ENCODE measurements at regions not wholly inside any gene's neighbourhood (a gene's known extent, or its start where the extent isn't known, plus 50 kb on each side); places are given as distances from the start of the nearest gene placed in this dataset.

DNA sequence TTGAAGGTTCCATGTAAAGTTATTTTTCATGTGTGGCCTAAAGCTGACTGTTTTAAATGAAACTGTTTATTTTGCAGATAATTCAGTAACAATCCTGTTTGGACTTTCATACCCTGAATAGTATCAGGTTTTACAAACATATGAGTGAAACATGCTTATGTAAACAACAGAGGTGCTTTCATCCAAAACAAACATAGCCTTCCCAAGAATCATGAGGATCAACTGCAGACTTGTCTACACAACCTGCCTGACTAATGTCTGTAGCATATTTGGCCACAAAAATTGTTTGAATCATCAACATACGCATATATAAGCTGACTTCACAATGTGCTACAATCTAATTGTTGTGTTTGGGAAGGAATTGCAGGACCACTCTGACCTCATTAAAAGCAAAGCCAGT is 190.4 kb downstream of the DIPK2A start:
- Mint-ChIP-seq H3K9me3 (ENCODE audit: unreplicated experiment) (peaks cover 10% of the 10 kb centered on the region), H3K27ac (ENCODE audit: low read depth, unreplicated experiment) (no peak overlapping the region), H3K4me3 (ENCODE audit: unreplicated experiment) (no peak overlapping the region), H3K36me3 (ENCODE audit: insufficient read depth, unreplicated experiment) (no peaks in the 10 kb centered on the region), H3K27me3 (ENCODE audit: insufficient read depth, unreplicated experiment) (no peaks in the 10 kb centered on the region), H3K4me1 (ENCODE audit: insufficient read depth, unreplicated experiment) (no peaks in the 10 kb centered on the region)
- TF ChIP-seq, protein P1, sequence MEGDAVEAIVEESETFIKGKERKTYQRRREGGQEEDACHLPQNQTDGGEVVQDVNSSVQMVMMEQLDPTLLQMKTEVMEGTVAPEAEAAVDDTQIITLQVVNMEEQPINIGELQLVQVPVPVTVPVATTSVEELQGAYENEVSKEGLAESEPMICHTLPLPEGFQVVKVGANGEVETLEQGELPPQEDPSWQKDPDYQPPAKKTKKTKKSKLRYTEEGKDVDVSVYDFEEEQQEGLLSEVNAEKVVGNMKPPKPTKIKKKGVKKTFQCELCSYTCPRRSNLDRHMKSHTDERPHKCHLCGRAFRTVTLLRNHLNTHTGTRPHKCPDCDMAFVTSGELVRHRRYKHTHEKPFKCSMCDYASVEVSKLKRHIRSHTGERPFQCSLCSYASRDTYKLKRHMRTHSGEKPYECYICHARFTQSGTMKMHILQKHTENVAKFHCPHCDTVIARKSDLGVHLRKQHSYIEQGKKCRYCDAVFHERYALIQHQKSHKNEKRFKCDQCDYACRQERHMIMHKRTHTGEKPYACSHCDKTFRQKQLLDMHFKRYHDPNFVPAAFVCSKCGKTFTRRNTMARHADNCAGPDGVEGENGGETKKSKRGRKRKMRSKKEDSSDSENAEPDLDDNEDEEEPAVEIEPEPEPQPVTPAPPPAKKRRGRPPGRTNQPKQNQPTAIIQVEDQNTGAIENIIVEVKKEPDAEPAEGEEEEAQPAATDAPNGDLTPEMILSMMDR (IDR thresholded peaks at IDR 0.05; ENCODE audit: unreplicated experiment) = no peak
- ChIA-PET CTCF (interaction anchor here (0.6 to 1.3 kb wide), 3 partner anchors 25 to 235 kb away, joined by 3 read pairs; no protein-coding TSS in a partner anchor), POLR2A (interaction anchor here (1.0 kb wide), 1 partner anchor 10 kb away, joined by 3 read pairs; no protein-coding TSS in a partner anchor)
- intact Hi-C loops (cut with micrococcal nuclease) = loop anchor here (5.0 kb wide), 1 partner anchor 190 kb away; the partner anchor contains the start of gene DIPK2A
- BruUV-seq (replicated peaks) = no TSS peak
- DNase-seq (ENCODE audit: unreplicated experiment) = peak; percentile 78

DNA sequence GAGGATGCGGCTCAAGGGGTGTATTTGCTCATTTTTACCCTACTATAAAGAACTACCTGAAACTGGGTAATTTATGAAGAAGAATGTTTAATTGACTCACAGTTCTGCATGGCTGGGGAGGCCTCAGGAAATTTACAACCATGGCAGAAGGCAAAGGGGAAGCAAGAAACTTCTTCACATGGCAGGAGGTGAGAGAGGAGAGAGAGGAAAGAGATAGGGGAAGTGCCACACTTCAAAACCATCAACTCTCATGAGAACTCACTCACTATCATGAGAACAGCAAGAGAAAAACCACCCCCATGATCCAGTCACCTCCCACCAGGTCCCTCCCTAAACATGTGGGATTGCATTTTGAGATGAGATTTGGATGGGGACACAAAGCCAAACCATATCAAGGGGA is 192.7 kb downstream of the DIPK2A start:
- peaks cover 8% of the 10 kb centered on the region for H3K9me3 Mint-ChIP-seq (ENCODE audit: unreplicated experiment)
- H3K27ac Mint-ChIP-seq (ENCODE audit: low read depth, unreplicated experiment) = no peak overlapping the region
- POLR2A ChIA-PET = interaction anchor here (0.8 kb wide), 1 partner anchor 8 kb away, joined by 3 read pairs; no protein-coding TSS in a partner anchor
- TF ChIP-seq, protein P1 (IDR thresholded peaks at IDR 0.05; ENCODE audit: unreplicated experiment) = no peak
- no peak for DNase-seq (ENCODE audit: unreplicated experiment)
- CTCF ChIA-PET = interaction anchor here (0.7 kb wide), 1 partner anchor 953 kb away, joined by 3 read pairs; no protein-coding TSS in a partner anchor
- no peaks in the 10 kb centered on the region for H3K36me3 Mint-ChIP-seq (ENCODE audit: insufficient read depth, unreplicated experiment)
- intact Hi-C loops (cut with micrococcal nuclease) = loop anchor here (5.0 kb wide), 1 partner anchor 192 kb away; the partner anchor contains the start of gene DIPK2A
- no peak overlapping the region for H3K4me3 Mint-ChIP-seq (ENCODE audit: unreplicated experiment)
- H3K4me1 Mint-ChIP-seq (ENCODE audit: insufficient read depth, unreplicated experiment) = no peaks in the 10 kb centered on the region
- BruUV-seq (replicated peaks) = no TSS peak
- no peaks in the 10 kb centered on the region for H3K27me3 Mint-ChIP-seq (ENCODE audit: insufficient read depth, unreplicated experiment)

DNA sequence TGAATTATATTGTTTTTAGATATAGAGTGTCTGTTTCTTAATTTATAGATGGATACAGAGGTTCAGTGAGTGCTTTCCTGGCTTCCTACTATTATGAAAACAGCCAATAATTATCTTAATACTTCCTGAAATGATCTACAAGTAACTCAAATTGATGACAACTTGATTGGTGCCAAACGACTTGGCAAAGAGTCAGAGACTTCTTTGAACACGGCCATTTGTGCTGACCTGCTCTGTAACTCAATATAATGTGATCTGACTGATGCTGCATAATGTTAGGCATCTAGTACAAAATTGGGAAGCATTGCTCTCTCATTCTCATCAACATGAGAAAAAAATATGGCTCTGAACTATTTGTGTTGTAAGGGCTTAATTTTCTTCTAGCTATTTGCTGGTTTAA is 193.9 kb downstream of the DIPK2A start:
- TF ChIP-seq, protein P1 (IDR thresholded peaks at IDR 0.05; ENCODE audit: unreplicated experiment) = no peak
- H3K9me3 Mint-ChIP-seq (ENCODE audit: unreplicated experiment) = no peaks in the 10 kb centered on the region
- H3K27me3 Mint-ChIP-seq (ENCODE audit: insufficient read depth, unreplicated experiment) = no peaks in the 10 kb centered on the region
- ChIA-PET POLR2A (no interaction called here), CTCF (no interaction called here)
- BruUV-seq (replicated peaks) = no TSS peak
- intact Hi-C loops (cut with micrococcal nuclease) = no loop called here
- no peaks in the 10 kb centered on the region for H3K4me1 Mint-ChIP-seq (ENCODE audit: insufficient read depth, unreplicated experiment)
- no peaks in the 10 kb centered on the region for H3K36me3 Mint-ChIP-seq (ENCODE audit: insufficient read depth, unreplicated experiment)
- no peak overlapping the region for H3K4me3 Mint-ChIP-seq (ENCODE audit: unreplicated experiment)
- no peak overlapping the region for H3K27ac Mint-ChIP-seq (ENCODE audit: low read depth, unreplicated experiment)
- no peak for DNase-seq (ENCODE audit: unreplicated experiment)

DNA sequence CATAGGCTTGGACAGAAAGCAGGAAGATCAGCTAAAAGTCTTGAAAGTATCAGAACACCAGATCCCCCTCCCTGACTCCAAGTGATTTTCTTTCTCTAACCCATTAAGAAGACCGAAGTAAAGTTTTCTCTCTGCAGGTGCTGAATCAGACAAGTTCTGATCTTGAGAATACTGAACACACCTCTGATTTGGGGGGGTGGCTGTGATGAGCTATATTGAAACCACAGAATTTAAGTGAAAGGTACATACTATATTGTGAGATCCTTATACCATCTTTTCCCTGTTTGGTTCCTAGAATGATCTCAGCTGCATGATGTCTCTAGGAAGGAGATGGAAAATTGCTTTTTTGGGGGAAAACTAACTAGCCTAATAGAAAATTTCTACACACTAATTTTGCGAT is 196.0 kb downstream of the DIPK2A start:
- ChIA-PET POLR2A (no interaction called here), CTCF (interaction anchor here (0.6 kb wide), 1 partner anchor 1310 kb away, joined by 3 read pairs; no protein-coding TSS in a partner anchor)
- DNase-seq (ENCODE audit: unreplicated experiment) = no peak
- no TSS peak for BruUV-seq (replicated peaks)
- Mint-ChIP-seq H3K4me1 (ENCODE audit: insufficient read depth, unreplicated experiment) (no peaks in the 10 kb centered on the region), H3K27ac (ENCODE audit: low read depth, unreplicated experiment) (no peak overlapping the region), H3K4me3 (ENCODE audit: unreplicated experiment) (no peak overlapping the region), H3K36me3 (ENCODE audit: insufficient read depth, unreplicated experiment) (no peaks in the 10 kb centered on the region), H3K27me3 (ENCODE audit: insufficient read depth, unreplicated experiment) (no peaks in the 10 kb centered on the region), H3K9me3 (ENCODE audit: unreplicated experiment) (no peaks in the 10 kb centered on the region)
- intact Hi-C loops (cut with micrococcal nuclease) = no loop called here
- TF ChIP-seq, protein P1 (IDR thresholded peaks at IDR 0.05; ENCODE audit: unreplicated experiment) = no peak
